HPDE6-E6E7 (cell line): ENCODE measurements at regions not wholly inside any gene's neighbourhood (a gene's known extent, or its start where the extent isn't known, plus 50 kb on each side); places are given as distances from the start of the nearest gene placed in this dataset.

Source experiments
- DNase-seq: peaks from one replicate; pipeline ENCODE4 v3.0.0; 2011; ENCODE audit warnings: missing footprints; ENCODE audit errors: extremely low spot score

- DNase-seq = no peak
These were observed 51.3 kb upstream of the CNKSR3 start for GRCh38 chr6:154561750-154562149.

GRCh38 chr6:154565331-154565730 lies 54.8 kb upstream of the CNKSR3 start:
- DNase-seq = no peak

GRCh38 chr6:154566866-154567265 lies 56.4 kb upstream of the CNKSR3 start:
- DNase-seq = no peak

- no peak for DNase-seq
These were observed 57.3 kb upstream of the CNKSR3 start for GRCh38 chr6:154567695-154568220.

- no peak for DNase-seq
These were observed 58.8 kb upstream of the CNKSR3 start for GRCh38 chr6:154569156-154569862.

- DNase-seq = no peak
These were observed 60.0 kb upstream of the CNKSR3 start for GRCh38 chr6:154570505-154570904.

- DNase-seq = no peak
These were observed 62.1 kb upstream of the CNKSR3 start for GRCh38 chr6:154572556-154572955.

- DNase-seq = no peak
These were observed 67.6 kb upstream of the CNKSR3 start for GRCh38 chr6:154578004-154578559.

- no peak for DNase-seq
These were observed 68.6 kb upstream of the CNKSR3 start for GRCh38 chr6:154579046-154579445.

- DNase-seq = no peak
These were observed 69.0 kb upstream of the CNKSR3 start for GRCh38 chr6:154579485-154579884.

GRCh38 chr6:154580397-154581135 lies 70.1 kb upstream of the CNKSR3 start:
- no peak for DNase-seq

GRCh38 chr6:154582696-154583095 lies 72.2 kb upstream of the CNKSR3 start:
- no peak for DNase-seq

GRCh38 chr6:154583546-154584188 lies 73.2 kb upstream of the CNKSR3 start:
- no peak for DNase-seq

- DNase-seq = no peak
These were observed 80.3 kb upstream of the CNKSR3 start for GRCh38 chr6:154590756-154591155.

- no peak for DNase-seq
These were observed 80.7 kb upstream of the CNKSR3 start for GRCh38 chr6:154591234-154591633.

GRCh38 chr6:154592199-154592860 lies 81.8 kb upstream of the CNKSR3 start:
- no peak for DNase-seq

- no peak for DNase-seq
These were observed 82.6 kb upstream of the CNKSR3 start for GRCh38 chr6:154593122-154593521.

- DNase-seq = no peak
These were observed 84.2 kb upstream of the CNKSR3 start for GRCh38 chr6:154594496-154595198.

- DNase-seq = no peak
These were observed 85.1 kb upstream of the CNKSR3 start for GRCh38 chr6:154595538-154595937.

GRCh38 chr6:154596009-154596408 lies 85.5 kb upstream of the CNKSR3 start:
- no peak for DNase-seq

- DNase-seq = no peak
These were observed 86.2 kb upstream of the CNKSR3 start for GRCh38 chr6:154596701-154597100.
